GM18868 (cell line): ENCODE measurements at regions not wholly inside any gene's neighbourhood (a gene's known extent, or its start where the extent isn't known, plus 50 kb on each side); places are given as distances from the start of the nearest gene placed in this dataset.

Experiments used
- ATAC-seq: cut with Tn5 transposase; IDR thresholded peaks from one replicate; pipeline ENCODE4 v1.9.1; 2021; ENCODE audit warnings: mild to moderate bottlenecking, moderate library complexity; ENCODE audit not compliant: unreplicated experiment

- ATAC-seq = no peak
These were observed 57.6 kb downstream of the TENT5A start for GRCh38 chr6:81694855-81695254.

- ATAC-seq = no peak
These were observed 58.3 kb downstream of the TENT5A start for GRCh38 chr6:81694207-81694606.

GRCh38 chr6:81693266-81693665, 59.2 kb downstream of the TENT5A start:
- no peak for ATAC-seq

DNA sequence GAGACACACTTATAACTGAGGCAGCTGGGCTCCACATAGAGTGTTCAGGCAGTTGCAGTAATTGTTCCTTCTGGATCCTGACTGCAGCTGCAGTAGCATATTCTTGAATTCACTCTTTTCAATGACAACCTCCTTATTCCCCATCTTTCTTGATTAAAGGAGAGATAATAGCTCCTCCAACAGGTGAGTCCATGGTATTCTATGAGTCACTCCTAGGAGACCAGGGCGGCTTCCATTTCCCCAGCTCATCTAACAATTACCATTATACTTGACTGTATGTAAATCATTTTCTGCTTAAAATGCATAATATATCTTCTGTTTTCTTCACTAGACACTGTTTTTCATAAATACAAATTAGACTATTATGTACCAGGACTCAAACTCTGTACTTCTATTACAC, 62.4 kb downstream of the TENT5A start:
- ATAC-seq = no peak

DNA sequence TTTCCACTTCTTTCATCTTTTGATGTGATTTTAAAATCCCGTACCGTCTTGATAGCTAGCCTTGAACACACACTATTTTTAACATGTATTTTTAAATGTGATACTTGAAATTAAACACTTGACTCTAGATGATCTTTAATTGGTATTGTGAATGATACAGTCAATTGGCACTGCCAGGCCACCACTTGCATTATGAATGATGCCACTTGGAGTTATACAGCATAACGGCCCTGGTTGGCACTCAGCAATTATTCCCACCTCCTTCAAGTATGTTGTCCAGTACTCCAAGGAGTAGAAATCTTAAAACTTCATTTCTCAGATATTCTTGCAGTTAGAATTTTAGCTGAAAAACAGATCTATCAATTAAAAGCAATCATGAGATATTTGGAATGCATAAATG, 62.9 kb downstream of the TENT5A start:
- ATAC-seq = no peak

GRCh38 chr6:81683912-81684311, 68.6 kb downstream of the TENT5A start:
- ATAC-seq = no peak

GRCh38 chr6:81682858-81683620, 69.4 kb downstream of the TENT5A start:
- no peak for ATAC-seq

- ATAC-seq = no peak
These were observed 70.2 kb downstream of the TENT5A start for GRCh38 chr6:81682235-81682795.

DNA sequence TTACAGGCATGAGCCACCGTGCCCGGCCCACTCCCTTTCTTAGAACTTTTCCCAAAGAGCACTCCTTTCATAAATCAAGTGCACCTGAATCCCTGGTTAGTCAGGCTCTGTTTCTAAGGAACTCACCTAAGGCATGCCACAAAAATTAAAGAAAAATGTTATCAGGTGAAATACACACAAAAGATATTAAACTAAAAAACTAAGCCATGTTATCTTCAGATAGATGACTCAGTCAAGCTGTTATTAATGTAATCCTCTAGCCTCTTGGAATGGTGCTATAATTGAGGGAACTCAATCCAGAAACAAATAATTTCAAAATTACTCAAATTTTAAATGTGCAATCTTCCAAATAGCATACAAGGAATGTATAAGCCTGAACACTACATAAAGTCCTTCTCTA, 83.0 kb downstream of the TENT5A start:
- ATAC-seq = no peak

GRCh38 chr6:81668615-81669047, 83.8 kb downstream of the TENT5A start:
- no peak for ATAC-seq

DNA sequence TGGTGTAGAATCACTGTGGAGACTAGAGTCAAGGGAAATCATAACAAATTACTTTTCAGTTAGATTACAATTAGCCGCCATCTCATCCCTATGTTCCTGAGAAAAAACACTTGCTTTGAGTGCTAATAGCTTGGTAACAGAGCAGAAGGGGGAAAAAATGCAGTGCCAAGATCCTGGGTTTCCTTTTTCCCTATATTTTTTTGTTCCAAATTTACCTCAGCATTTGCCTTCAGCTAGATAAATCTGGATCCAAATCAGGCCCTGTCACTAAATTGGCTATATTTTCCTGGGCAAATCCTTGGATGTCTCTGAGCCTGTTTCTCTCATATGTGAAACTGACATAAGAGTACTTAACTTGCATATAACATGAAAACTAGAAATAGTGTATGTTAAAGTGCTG, 86.0 kb downstream of the TENT5A start:
- no peak for ATAC-seq

GRCh38 chr6:81656231-81656630, 96.2 kb downstream of the TENT5A start:
- ATAC-seq = no peak

GRCh38 chr6:81655696-81656095, 96.8 kb downstream of the TENT5A start:
- ATAC-seq = no peak

- ATAC-seq = no peak
These were observed 104.0 kb downstream of the TENT5A start for GRCh38 chr6:81648502-81648901.

DNA sequence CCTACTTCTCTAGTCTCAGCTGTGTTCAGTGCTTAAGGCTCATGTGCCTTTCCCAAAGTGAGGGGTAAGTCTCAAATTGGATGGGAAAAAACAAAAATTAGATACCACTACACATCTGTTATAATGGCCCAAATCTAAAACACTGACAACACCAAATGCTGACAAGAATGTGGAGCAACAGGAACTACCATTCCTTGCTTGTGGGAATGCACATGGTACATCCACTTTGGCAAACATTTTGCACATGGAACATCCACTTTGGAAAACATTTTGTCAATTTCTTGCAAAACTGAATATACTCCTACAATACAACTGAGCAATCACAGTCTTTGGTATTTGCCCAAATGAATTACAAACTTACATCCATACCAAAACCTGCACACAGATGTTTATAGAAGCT, 109.3 kb downstream of the TENT5A start:
- ATAC-seq = no peak

DNA sequence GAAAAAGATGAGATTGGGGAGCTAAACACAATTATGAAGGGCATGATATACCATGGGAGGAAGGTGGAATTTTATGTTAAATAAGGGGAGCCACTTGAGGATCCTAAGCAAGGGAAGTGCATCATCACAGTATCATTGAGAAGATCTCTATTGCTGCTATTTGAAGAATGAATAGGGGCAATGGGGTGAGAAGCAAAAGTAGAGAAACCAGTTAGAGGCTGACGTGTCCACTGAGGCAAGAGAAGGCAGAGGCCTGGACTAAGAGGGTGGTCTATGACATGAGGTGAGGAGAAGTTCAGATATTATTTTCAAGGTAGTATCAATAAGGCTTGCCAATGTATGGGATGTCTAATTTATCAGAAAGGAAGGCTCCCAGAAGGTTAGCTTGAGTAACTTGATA, 111.6 kb downstream of the TENT5A start:
- no peak for ATAC-seq

DNA sequence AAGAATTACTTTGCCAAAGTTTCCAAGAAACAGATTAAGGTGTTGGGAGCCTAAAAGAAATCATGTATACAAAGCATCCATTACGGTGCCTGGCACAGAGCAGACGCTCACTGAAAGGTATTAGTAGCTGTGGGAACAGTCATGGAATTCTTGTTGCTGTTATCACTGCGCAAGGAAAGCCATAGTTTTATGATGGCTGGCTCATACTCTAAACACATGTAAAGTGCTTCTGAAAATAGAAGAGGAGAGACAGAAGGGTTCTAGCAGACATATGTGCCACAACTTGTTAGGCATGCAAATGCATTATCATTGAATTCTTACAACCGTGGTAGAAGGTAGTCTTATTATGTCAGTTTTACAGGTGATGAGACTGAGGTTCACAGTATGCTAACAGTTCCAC, 112.4 kb downstream of the TENT5A start:
- no peak for ATAC-seq

DNA sequence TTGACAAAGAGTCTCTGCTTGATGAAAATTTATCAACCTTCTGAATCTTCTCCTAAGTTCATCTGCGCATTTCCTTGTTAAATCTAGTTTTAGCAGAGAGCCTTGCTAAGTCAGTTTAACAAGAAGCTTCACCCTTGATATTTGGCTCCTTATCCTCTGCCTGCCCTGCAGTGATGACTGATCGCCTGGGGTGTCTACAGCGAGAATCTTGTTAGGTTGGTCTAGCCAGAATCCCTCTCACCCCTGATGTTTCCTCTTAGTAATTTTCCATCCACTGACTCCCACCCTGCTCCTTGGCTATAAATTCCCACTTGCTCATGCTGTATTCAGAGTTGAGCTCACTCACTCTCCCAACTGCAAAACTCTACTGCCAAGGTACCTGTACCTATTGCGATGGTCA, 114.1 kb downstream of the TENT5A start:
- no peak for ATAC-seq

DNA sequence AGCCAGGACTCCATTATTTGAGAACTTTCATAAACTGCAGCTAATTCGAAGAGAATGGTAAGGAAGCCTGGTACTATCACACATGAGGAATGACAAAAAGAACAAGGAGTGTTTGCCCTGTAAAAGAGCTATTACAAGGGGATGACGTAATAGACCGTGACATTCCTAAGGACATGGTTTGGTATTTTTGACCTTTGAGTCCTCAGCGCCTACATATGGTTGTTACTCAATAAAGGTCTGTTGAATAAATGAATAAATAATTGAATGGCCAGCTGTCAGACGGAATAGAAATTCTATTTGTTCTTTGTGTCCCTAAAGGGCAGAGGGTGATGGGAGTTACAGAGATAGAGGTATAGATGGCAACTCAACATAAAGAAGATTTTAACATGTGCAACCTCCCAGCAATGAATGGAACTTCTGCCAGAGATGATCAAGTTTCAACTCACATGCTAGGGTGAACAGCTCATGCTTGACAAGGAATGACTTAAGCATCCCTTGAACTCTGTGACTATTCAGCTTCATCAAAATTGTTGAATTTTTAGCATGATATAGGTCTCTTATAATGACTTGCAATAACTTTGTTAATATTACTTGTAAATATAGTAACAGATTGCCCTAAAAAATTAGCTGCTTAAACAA, 115.4 kb downstream of the TENT5A start:
- ATAC-seq = no peak

DNA sequence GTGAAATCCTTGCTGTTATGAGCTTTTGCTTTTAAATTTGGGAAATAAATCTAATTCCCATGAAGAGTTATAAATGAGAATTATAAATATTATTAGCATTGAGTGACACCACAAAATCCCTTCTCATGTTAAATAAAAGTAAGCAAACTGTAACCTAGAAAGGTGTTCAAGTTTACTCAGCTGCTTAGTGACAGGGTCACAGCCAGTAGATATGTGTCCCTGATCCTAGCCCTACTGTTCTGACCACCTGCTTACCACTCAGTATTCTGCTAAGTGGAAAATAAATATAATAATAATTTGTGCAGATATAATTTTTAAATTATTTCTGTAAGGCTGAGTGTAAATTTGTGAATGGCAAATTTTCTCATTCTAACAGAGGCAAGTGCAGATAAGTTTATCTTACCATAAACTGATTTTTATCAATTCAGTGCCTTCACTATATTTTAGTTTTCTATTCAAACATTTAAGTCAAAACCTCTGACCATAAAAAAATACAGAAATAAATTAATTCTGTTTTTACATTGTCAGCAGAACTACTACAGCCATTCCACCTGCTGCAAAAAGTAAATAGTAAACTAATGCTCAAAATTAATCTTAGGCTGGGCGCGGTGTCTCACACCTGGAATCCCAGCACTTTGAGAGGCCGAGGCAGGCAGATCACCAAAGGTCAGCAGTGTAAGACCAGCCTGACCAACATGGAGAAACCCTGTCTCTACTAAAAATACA, 118.2 kb downstream of the TENT5A start:
- ATAC-seq = no peak

DNA sequence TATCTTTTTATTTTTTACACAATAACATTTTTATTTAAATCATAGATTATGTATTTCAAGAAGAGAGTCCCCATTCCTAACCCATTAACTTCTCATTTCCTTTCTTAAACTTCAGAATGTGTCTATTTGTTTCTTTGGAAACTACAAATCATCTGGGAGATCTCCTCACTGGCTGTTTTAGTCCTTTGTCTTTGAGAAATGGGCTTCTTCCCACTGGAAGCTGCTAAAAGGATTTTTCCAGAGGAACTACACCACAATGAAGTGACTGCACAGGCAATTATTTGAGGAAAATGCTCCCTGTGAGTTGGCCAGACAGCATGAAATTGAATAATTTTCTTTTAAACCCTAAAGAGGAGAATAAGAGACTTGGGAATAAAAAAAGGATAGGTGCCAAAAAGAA, 119.1 kb downstream of the TENT5A start:
- ATAC-seq = no peak

GRCh38 chr6:81630719-81631118, 121.8 kb downstream of the TENT5A start:
- no peak for ATAC-seq
